Ovary (tissue), 3 donors: ENCODE measurements at regions not wholly inside any gene's neighbourhood (a gene's known extent, or its start where the extent isn't known, plus 50 kb on each side); places are given as distances from the start of the nearest gene placed in this dataset.

ENCODE experiments used
- CTCF ChIP-seq, 3 donors: fragments of 450-650 bp in 2 of 3; fragments of 200-600 bp in 1 of 3; IDR thresholded peaks; one replicate each; pipeline versions ENCODE4 v1.5.1 to v1.8.0; 2016 to 2022; ENCODE audit warnings: antibody characterized with exemption in 3 of 3, mild to moderate bottlenecking in 1 of 3
- POLR2A ChIP-seq: fragments of 450-650 bp; IDR thresholded peaks from one replicate; pipeline ENCODE4 v1.6.1; 2017; ENCODE audit warnings: antibody characterized with exemption, mild to moderate bottlenecking, moderate library complexity
- donor health status: DM: no; HTN: no; CAD: no.

GRCh38 chr3:115218859-115219258 is 71.8 kb upstream of the ZBTB20 start:
- TF ChIP-seq CTCF (IDR thresholded peaks at IDR 0.05) (no peak), POLR2A (no peak)
